PC-3 (cell line): ENCODE measurements at regions not wholly inside any gene's neighbourhood (a gene's known extent, or its start where the extent isn't known, plus 50 kb on each side); places are given as distances from the start of the nearest gene placed in this dataset.
A peak's percentile ranks its signal among the peaks of the same experiment; 100 is the strongest.

Experiments
- ATAC-seq: fragments of 200-7000 bp; cut with Tn5 transposase; 2 replicates; pipeline ENCODE4 v1.9.1; 2020; ENCODE audit warnings: mild to moderate bottlenecking, moderate library complexity
- BruUV-seq: library from RNA; stranded (reverse); fragments of 400-500 nt; replicated peaks from 2 replicates; lab custom pipeline; 2021; lab: Mats Ljungman, UMichigan
- CTCF ChIA-PET: fragments of 300-600 bp; sonication (Branson Sonifier 250); formaldehyde crosslinking; loops from one replicate; lab custom pipeline; 2022; ENCODE audit warnings: antibody characterized with exemption; lab: Charles Lee
- POLR2A ChIA-PET: fragments of 300-600 bp; sonication (Branson Sonifier 250); formaldehyde crosslinking; loops from one replicate; lab custom pipeline; 2022; ENCODE audit warnings: antibody characterized with exemption; ENCODE audit not compliant: unreplicated experiment; lab: Charles Lee
- DNase-seq: peaks from one replicate; pipeline ENCODE4 v3.0.0-alpha.2; 2015
- H2AFZ ChIP-seq: fragments of 300-600 bp; sonication (generic); 2 replicates; pipeline ENCODE4 v1.6.0; 2016; ENCODE audit warnings: antibody characterized with exemption, low read length
- H3F3A ChIP-seq: fragments of 300-600 bp; sonication (generic); one replicate; pipeline ENCODE4 v1.6.0; 2017; ENCODE audit warnings: antibody characterized with exemption, low read length, control low read depth, mild to moderate bottlenecking; ENCODE audit not compliant: unreplicated experiment
- H3K27ac ChIP-seq: fragments of 300-600 bp; sonication (generic); 2 replicates; pipeline ENCODE4 v1.5.1; 2016; ENCODE audit warnings: mild to moderate bottlenecking, low read length
- H3K27me3 ChIP-seq: fragments of 300-600 bp; sonication (generic); 2 replicates; pipeline ENCODE4 v1.6.1; 2016; ENCODE audit warnings: low read length, mixed read lengths
- H3K36me3 ChIP-seq: fragments of 300-600 bp; sonication (generic); 2 replicates; pipeline ENCODE4 v1.6.1; 2016; ENCODE audit warnings: low read depth, mixed run types, low read length, mixed read lengths
- H3K4me1 ChIP-seq: fragments of 300-600 bp; sonication (generic); 2 replicates; pipeline ENCODE4 v1.5.1; 2016; ENCODE audit warnings: low read length; ENCODE audit not compliant: insufficient read depth
- H3K4me2 ChIP-seq: fragments of 300-600 bp; sonication (generic); 2 replicates; pipeline ENCODE4 v1.6.0; 2016; ENCODE audit warnings: low read length
- H3K4me3 ChIP-seq: fragments of 300-600 bp; sonication (generic); 2 replicates; pipeline ENCODE4 v1.5.1; 2016; ENCODE audit warnings: mild to moderate bottlenecking, low read length, mixed read lengths
- H3K79me2 ChIP-seq: fragments of 300-600 bp; sonication (generic); 2 replicates; pipeline ENCODE4 v1.6.1; 2017; ENCODE audit warnings: low read length, mixed read lengths
- H3K9ac ChIP-seq: fragments of 300-600 bp; sonication (generic); 2 replicates; pipeline ENCODE4 v1.6.0; 2016; ENCODE audit warnings: mild to moderate bottlenecking, low read length
- H3K9me2 ChIP-seq: fragments of 300-600 bp; sonication (generic); replicated peaks from 2 replicates; pipeline ENCODE4 v1.6.1; 2016; ENCODE audit warnings: mixed run types, low read length, mixed read lengths
- H3K9me3 ChIP-seq: fragments of 300-600 bp; sonication (generic); 2 replicates; pipeline ENCODE4 v1.6.1; 2016; ENCODE audit warnings: low read length, mixed read lengths
- H4K20me1 ChIP-seq: fragments of 300-600 bp; sonication (generic); 2 replicates; pipeline ENCODE4 v1.6.1; 2016; ENCODE audit warnings: low read length, mixed read lengths
- CTCF ChIP-seq: fragments of 300-600 bp; sonication (generic); conservative IDR thresholded peaks from 2 replicates; pipeline ENCODE4 v1.5.1; 2017; ENCODE audit warnings: antibody characterized with exemption, low read depth, mild to moderate bottlenecking, low read length
- EZH2 ChIP-seq: fragments of 300-600 bp; sonication (generic); IDR thresholded peaks from one replicate; pipeline ENCODE4 v1.6.1; 2017; ENCODE audit warnings: antibody characterized with exemption, mild to moderate bottlenecking, low read length; ENCODE audit not compliant: unreplicated experiment
- EZH2phosphoT487 ChIP-seq: fragments of 300-600 bp; sonication (generic); IDR thresholded peaks from 2 replicates; pipeline ENCODE4 v1.6.1; 2018; ENCODE audit warnings: mild to moderate bottlenecking, antibody characterized with exemption, low read length, borderline replicate concordance
- intact Hi-C: fragments of 100-400 bp; cut with micrococcal nuclease; formaldehyde crosslinking; loops from 2 replicates; pipeline ENCODE4 v1.9.0; 2023

- intact Hi-C loops: loop anchor here (10.0 kb wide), 2 partner anchors 213 to 537 kb away; no protein-coding TSS in a partner anchor
- Histone ChIP-seq H3K9me2 (no peaks in the 10 kb centered on the region), H3K9me3 (no peaks in the 10 kb centered on the region), H4K20me1 (no peaks in the 10 kb centered on the region), H3K36me3 (no peaks in the 10 kb centered on the region), H2AFZ (no peak overlapping the region), H3K4me2 (no peak overlapping the region), H3F3A (no peaks in the 10 kb centered on the region), H3K4me1 (no peaks in the 10 kb centered on the region), H3K27me3 (no peaks in the 10 kb centered on the region), H3K79me2 (no peaks in the 10 kb centered on the region), H3K9ac (no peak overlapping the region), H3K27ac (no peak overlapping the region), H3K4me3 (no peak overlapping the region)
- BruUV-seq: no TSS peak
- DNase-seq: no peak
- POLR2A ChIA-PET: no interaction called here
- TF ChIP-seq CTCF (no peak), EZH2phosphoT487 (no peak), EZH2 (no peak)
- CTCF ChIA-PET: no interaction called here
- no peak for ATAC-seq
These were observed 1360.9 kb downstream of the STIM2 start for GRCh38 chr4:28221536-28221935.

GRCh38 chr4:28225050-28225449 is 1364.4 kb downstream of the STIM2 start:
- no TSS peak for BruUV-seq
- TF ChIP-seq EZH2phosphoT487 (no peak), CTCF (peak; percentile 68), EZH2 (no peak)
- Histone ChIP-seq H3K4me2 (no peak overlapping the region), H3K9me3 (no peaks in the 10 kb centered on the region), H3K27ac (no peak overlapping the region), H4K20me1 (no peaks in the 10 kb centered on the region), H3K4me1 (peaks cover 26% of the 10 kb centered on the region), H3K9me2 (no peaks in the 10 kb centered on the region), H3K36me3 (no peaks in the 10 kb centered on the region), H3F3A (no peaks in the 10 kb centered on the region), H3K79me2 (no peaks in the 10 kb centered on the region), H3K9ac (no peak overlapping the region), H2AFZ (no peak overlapping the region), H3K4me3 (no peak overlapping the region), H3K27me3 (no peaks in the 10 kb centered on the region)
- CTCF ChIA-PET: interaction anchor here (0.7 kb wide), 1 partner anchor 620 kb away, joined by 4 read pairs; no protein-coding TSS in a partner anchor
- peak; percentile 62 for DNase-seq
- intact Hi-C loops: loop anchor here (2.0 to 10.0 kb wide), 7 partner anchors 127 to 857 kb away; no protein-coding TSS in a partner anchor
- POLR2A ChIA-PET: no interaction called here
- ATAC-seq: peak; percentile 81

GRCh38 chr4:28225689-28226353 is 1365.2 kb downstream of the STIM2 start:
- BruUV-seq: no TSS peak
- no peaks in the 10 kb centered on the region for H3K79me2 ChIP-seq
- CTCF ChIA-PET: interaction anchor here (0.5 kb wide), 1 partner anchor 16 kb away, joined by 4 read pairs; no protein-coding TSS in a partner anchor
- H3K4me1 ChIP-seq: peaks cover 26% of the 10 kb centered on the region
- intact Hi-C loops: loop anchor here (2.0 to 10.0 kb wide), 7 partner anchors 126 to 856 kb away; no protein-coding TSS in a partner anchor
- ATAC-seq (no peak), DNase-seq (no peak)
- H3K9me3 ChIP-seq: no peaks in the 10 kb centered on the region
- H3K27me3 ChIP-seq: no peaks in the 10 kb centered on the region
- no peak overlapping the region for H3K27ac ChIP-seq
- no peak for TF ChIP-seq EZH2
- TF ChIP-seq CTCF: no peak
- TF ChIP-seq EZH2phosphoT487: no peak
- no peaks in the 10 kb centered on the region for H3K9me2 ChIP-seq
- H4K20me1 ChIP-seq: no peaks in the 10 kb centered on the region
- no peak overlapping the region for H2AFZ ChIP-seq
- H3K36me3 ChIP-seq: no peaks in the 10 kb centered on the region
- no peak overlapping the region for H3K9ac ChIP-seq
- no peak overlapping the region for H3K4me3 ChIP-seq
- POLR2A ChIA-PET: no interaction called here
- H3F3A ChIP-seq: no peaks in the 10 kb centered on the region
- H3K4me2 ChIP-seq: no peak overlapping the region
